ENCODE measurements at regions not wholly inside any gene's neighbourhood (a gene's known extent, or its start where the extent isn't known, plus 50 kb on each side); places are given as distances from the start of the nearest gene placed in this dataset.

DNA sequence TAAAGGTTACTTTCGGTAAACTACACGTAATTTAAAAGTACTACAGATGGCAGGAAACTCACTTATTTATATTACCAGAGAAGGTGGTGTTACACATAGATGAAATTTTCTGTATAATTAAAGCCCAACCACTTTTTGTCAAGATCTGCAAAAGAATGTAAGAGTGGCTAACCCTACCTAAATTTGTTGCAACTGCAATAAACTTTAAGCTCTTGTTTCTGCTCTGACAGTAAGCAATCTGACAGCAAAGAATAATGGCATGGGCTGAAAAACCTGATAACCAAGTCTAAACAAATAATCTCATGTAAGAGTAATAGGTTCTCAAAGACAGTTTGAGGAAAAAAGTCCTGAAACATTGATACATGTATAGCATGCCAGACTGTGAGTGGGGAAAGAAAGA is 897.3 kb downstream of the TUSC7 start:
- H3K27me3 ChIP-seq (ENCODE audit: insufficient read depth, low read length), result no peaks in the 10 kb centered on the region
- no peaks in the 10 kb centered on the region for H3K4me1 ChIP-seq (ENCODE audit: insufficient read depth, low read length)

DNA sequence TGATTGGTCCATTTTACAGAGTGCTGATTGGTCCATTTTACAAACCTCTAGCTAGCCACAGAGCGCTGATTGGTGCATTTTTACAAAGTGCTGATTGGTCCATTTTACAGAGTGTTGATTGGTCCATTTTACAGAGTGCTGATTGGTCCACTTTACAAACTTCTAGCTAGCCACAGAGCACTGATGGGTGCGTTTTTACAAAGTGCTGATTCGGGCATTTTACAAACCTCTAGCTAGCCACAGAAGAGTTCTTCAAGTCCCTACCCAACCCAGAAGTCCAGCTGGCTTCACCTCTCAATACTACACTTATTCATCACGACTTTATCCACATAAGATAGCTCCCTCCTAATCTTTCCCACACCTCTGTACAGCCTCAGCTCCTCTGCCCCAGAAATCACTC is 899.8 kb downstream of the TUSC7 start:
- no peaks in the 10 kb centered on the region for H3K4me1 ChIP-seq (ENCODE audit: insufficient read depth, low read length)
- H3K4me3 ChIP-seq (ENCODE audit: low read length), result no peak overlapping the region
- no peaks in the 10 kb centered on the region for H3K9me3 ChIP-seq (ENCODE audit: low read depth, low read length)
- no peaks in the 10 kb centered on the region for H3K27me3 ChIP-seq (ENCODE audit: insufficient read depth, low read length)

More for the DNA sequence above, 897.3 kb downstream of the TUSC7 start:
- no peaks in the 10 kb centered on the region for H3K9me3 ChIP-seq (ENCODE audit: low read depth, low read length)
- no peak overlapping the region for H3K4me3 ChIP-seq (ENCODE audit: low read length)

GRCh38 chr3:117610156-117610555 is 900.6 kb downstream of the TUSC7 start:
- no peaks in the 10 kb centered on the region for H3K4me1 ChIP-seq (ENCODE audit: insufficient read depth, low read length)

DNA sequence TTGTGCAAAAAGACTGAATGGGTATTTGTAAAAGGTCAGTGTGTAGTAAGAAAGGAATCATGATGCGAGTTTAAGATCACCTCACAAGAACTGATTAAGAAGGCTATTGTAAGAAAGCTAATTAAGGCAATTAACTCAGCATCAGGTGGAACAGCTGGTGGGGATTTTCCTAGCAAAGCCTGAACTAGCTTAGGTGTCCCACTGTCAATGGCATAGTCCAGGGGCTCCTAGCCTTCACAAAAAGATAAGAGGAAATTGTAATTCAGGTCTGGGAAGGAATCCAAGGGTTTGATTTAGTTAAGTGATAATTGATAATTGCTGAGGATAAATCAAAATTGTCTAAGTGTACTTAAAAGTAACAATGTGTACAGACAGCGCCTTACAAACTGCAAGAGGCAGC is 901.6 kb downstream of the TUSC7 start:
- Histone ChIP-seq H3K4me1 (ENCODE audit: insufficient read depth, low read length) (no peaks in the 10 kb centered on the region), H3K4me3 (ENCODE audit: low read length) (no peak overlapping the region), H3K27me3 (ENCODE audit: insufficient read depth, low read length) (no peaks in the 10 kb centered on the region), H3K9me3 (ENCODE audit: low read depth, low read length) (no peaks in the 10 kb centered on the region)

More at GRCh38 chr3:117610156-117610555, 900.6 kb downstream of the TUSC7 start:
- Histone ChIP-seq H3K4me3 (ENCODE audit: low read length) (no peak overlapping the region), H3K27me3 (ENCODE audit: insufficient read depth, low read length) (no peaks in the 10 kb centered on the region), H3K9me3 (ENCODE audit: low read depth, low read length) (no peaks in the 10 kb centered on the region)

- Histone ChIP-seq H3K4me1 (ENCODE audit: insufficient read depth, low read length) (no peaks in the 10 kb centered on the region), H3K9me3 (ENCODE audit: low read depth, low read length) (no peaks in the 10 kb centered on the region), H3K4me3 (ENCODE audit: low read length) (no peak overlapping the region), H3K27me3 (ENCODE audit: insufficient read depth, low read length) (no peaks in the 10 kb centered on the region)
Measured at GRCh38 chr3:117616227-117616626, 906.6 kb downstream of the TUSC7 start.

GRCh38 chr3:117617906-117618305 is 908.3 kb downstream of the TUSC7 start:
- no peaks in the 10 kb centered on the region for H3K27me3 ChIP-seq (ENCODE audit: insufficient read depth, low read length)
- no peak overlapping the region for H3K4me3 ChIP-seq (ENCODE audit: low read length)
- H3K9me3 ChIP-seq (ENCODE audit: low read depth, low read length), result no peaks in the 10 kb centered on the region
- H3K4me1 ChIP-seq (ENCODE audit: insufficient read depth, low read length), result no peaks in the 10 kb centered on the region

GRCh38 chr3:117618462-117618861 is 908.9 kb downstream of the TUSC7 start:
- Histone ChIP-seq H3K9me3 (ENCODE audit: low read depth, low read length) (no peaks in the 10 kb centered on the region), H3K4me3 (ENCODE audit: low read length) (no peak overlapping the region), H3K4me1 (ENCODE audit: insufficient read depth, low read length) (no peaks in the 10 kb centered on the region), H3K27me3 (ENCODE audit: insufficient read depth, low read length) (no peaks in the 10 kb centered on the region)

DNA sequence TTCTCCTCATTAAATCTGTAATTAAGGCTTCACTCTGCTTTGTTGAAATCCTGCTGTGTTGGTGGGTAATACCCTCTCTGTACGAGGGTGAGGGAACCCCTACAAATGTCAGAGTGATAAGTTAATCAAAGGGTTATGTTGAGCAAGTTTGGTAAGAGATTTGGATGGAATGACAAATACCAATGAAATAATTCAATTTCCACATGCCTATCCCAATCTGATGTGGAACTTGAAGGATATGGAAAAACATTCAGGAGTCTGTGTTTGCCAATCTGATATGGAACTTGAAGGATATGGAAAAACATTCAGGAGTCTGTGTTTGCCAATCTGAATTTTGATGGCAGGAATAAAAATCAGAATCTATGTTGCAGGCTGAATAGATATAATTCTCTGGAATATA is 910.2 kb downstream of the TUSC7 start:
- Histone ChIP-seq H3K4me3 (ENCODE audit: low read length) (no peak overlapping the region), H3K4me1 (ENCODE audit: insufficient read depth, low read length) (no peaks in the 10 kb centered on the region), H3K27me3 (ENCODE audit: insufficient read depth, low read length) (no peaks in the 10 kb centered on the region), H3K9me3 (ENCODE audit: low read depth, low read length) (no peaks in the 10 kb centered on the region)

DNA sequence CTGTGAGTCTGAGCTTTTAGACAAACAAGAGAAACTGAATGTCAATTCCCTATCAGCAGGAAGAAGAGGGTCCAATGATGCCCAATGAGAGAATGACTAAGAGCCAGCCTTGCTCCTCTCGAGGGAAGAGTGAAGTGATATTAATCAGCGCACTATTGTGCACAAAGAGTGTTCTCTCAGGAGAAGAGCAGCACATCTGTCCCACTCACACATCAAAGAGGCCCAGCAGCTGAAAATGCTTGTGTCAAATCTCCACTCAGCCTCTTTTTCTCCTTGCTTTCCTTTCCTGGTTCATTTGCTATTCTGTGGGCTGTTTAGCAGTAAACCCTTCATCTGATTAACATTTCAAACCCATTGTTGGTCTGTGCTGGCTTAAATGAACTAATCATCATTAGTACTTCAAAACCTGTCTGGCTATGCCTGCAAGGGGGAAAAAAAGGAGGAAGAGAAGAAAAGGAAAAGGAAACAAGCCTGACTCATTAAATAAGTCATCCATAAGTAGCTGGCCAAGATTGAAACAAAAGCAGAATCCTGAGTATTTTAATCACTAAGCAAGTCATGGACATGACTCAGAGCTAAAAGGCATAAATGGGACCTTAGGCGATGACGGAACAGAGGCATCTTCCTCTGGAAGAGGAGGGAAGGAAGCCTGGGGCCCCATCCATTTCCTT is 912.7 kb downstream of the TUSC7 start:
- H3K4me1 ChIP-seq (ENCODE audit: insufficient read depth, low read length), result no peaks in the 10 kb centered on the region
- no peaks in the 10 kb centered on the region for H3K27me3 ChIP-seq (ENCODE audit: insufficient read depth, low read length)
- no peaks in the 10 kb centered on the region for H3K9me3 ChIP-seq (ENCODE audit: low read depth, low read length)
- no peak overlapping the region for H3K4me3 ChIP-seq (ENCODE audit: low read length)

DNA sequence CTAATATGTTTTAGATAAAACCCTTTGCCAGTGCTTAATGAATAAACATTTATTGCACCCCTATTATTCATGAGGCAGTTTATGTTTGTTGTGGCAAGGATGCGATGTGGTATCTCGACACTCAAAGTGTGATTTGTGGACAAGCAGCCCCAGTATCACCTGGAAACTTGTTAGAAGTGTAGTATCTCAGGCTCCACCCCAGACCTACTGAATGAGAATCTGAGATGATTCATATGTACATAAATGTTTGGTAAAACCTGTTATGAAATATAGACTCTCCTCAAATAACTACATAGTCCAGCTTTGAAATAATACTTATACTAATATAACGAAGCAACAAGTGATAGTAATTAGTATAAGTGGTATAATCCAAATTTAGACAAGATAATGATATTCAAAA is 914.8 kb downstream of the TUSC7 start:
- no peak overlapping the region for H3K4me3 ChIP-seq (ENCODE audit: low read length)
- H3K9me3 ChIP-seq (ENCODE audit: low read depth, low read length), result no peaks in the 10 kb centered on the region
- no peaks in the 10 kb centered on the region for H3K4me1 ChIP-seq (ENCODE audit: insufficient read depth, low read length)
- H3K27me3 ChIP-seq (ENCODE audit: insufficient read depth, low read length), result no peaks in the 10 kb centered on the region

GRCh38 chr3:117625174-117625573 is 915.6 kb downstream of the TUSC7 start:
- Histone ChIP-seq H3K4me1 (ENCODE audit: insufficient read depth, low read length) (no peaks in the 10 kb centered on the region), H3K9me3 (ENCODE audit: low read depth, low read length) (no peaks in the 10 kb centered on the region), H3K27me3 (ENCODE audit: insufficient read depth, low read length) (no peaks in the 10 kb centered on the region), H3K4me3 (ENCODE audit: low read length) (no peak overlapping the region)

GRCh38 chr3:117626577-117626976 is 917.0 kb downstream of the TUSC7 start:
- Histone ChIP-seq H3K4me1 (ENCODE audit: insufficient read depth, low read length) (no peaks in the 10 kb centered on the region), H3K4me3 (ENCODE audit: low read length) (no peak overlapping the region), H3K27me3 (ENCODE audit: insufficient read depth, low read length) (no peaks in the 10 kb centered on the region), H3K9me3 (ENCODE audit: low read depth, low read length) (no peaks in the 10 kb centered on the region)

GRCh38 chr3:117628823-117629291 is 919.3 kb downstream of the TUSC7 start:
- no peaks in the 10 kb centered on the region for H3K4me1 ChIP-seq (ENCODE audit: insufficient read depth, low read length)
- H3K27me3 ChIP-seq (ENCODE audit: insufficient read depth, low read length), result no peaks in the 10 kb centered on the region
- H3K4me3 ChIP-seq (ENCODE audit: low read length), result no peak overlapping the region
- no peaks in the 10 kb centered on the region for H3K9me3 ChIP-seq (ENCODE audit: low read depth, low read length)

DNA sequence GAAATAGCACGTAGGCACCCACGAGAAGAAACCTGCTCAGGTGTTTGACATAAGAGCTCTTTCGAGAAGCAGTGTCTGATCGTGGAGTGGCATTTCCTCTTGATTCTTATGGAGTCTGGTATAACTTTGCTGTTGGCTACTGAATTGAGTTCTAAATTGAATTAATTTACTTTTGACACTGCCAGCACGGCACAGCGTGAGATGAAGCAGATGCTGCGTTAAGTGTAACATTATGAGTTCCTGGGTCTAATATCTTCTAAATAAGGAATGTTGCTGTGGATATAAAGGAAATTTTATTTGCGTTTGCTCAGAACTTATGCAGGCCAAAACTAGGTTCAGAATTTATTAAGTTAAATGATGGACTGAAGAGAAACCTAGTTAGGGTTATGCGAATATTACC is 919.9 kb downstream of the TUSC7 start:
- Histone ChIP-seq H3K4me3 (ENCODE audit: low read length) (no peak overlapping the region), H3K27me3 (ENCODE audit: insufficient read depth, low read length) (no peaks in the 10 kb centered on the region), H3K4me1 (ENCODE audit: insufficient read depth, low read length) (no peaks in the 10 kb centered on the region), H3K9me3 (ENCODE audit: low read depth, low read length) (no peaks in the 10 kb centered on the region)

DNA sequence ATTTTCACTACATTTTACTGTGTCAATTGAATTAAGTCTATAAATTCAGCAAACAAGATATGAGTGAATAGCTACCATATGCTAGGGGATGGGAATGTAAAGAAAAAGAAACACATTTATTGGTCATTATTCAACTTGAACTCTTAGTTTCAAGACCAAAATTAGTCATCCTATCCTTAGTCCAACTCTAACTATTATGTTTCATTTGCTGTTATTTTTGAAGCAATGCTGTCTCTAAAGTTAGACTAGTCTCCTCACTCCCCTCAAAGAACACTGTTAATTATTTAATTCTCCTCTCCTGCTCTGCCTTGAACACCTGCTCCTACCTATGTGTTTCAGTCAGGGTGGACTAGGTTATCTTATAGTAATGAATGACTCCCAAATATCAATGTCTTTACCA is 920.9 kb downstream of the TUSC7 start:
- H3K9me3 ChIP-seq (ENCODE audit: low read depth, low read length), result no peaks in the 10 kb centered on the region
- H3K4me1 ChIP-seq (ENCODE audit: insufficient read depth, low read length), result no peaks in the 10 kb centered on the region
- no peaks in the 10 kb centered on the region for H3K27me3 ChIP-seq (ENCODE audit: insufficient read depth, low read length)
- no peak overlapping the region for H3K4me3 ChIP-seq (ENCODE audit: low read length)

DNA sequence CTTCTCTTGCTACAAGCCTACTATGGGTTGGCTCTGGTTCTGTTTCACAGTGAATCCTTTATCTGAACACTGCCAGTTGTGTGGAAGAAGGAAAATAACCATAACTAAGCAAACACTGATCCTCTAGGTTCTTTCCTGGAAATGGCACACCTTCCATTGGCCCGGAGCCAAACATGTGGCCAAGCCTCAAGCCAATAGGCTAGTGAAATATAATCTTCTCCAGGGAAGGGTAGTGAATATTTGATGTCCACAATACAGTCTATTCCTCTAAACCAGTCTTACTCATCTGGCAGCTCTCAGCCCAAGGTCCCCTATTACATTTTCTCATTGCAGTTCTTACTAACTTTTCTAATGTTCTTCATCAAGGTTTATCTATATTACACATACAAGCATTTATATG is 921.3 kb downstream of the TUSC7 start:
- Histone ChIP-seq H3K4me3 (ENCODE audit: low read length) (no peak overlapping the region), H3K9me3 (ENCODE audit: low read depth, low read length) (no peaks in the 10 kb centered on the region), H3K27me3 (ENCODE audit: insufficient read depth, low read length) (no peaks in the 10 kb centered on the region), H3K4me1 (ENCODE audit: insufficient read depth, low read length) (no peaks in the 10 kb centered on the region)

Measured in mononuclear cell (primary cell).